Keratinocyte (primary cell): ENCODE measurements at regions not wholly inside any gene's neighbourhood (a gene's known extent, or its start where the extent isn't known, plus 50 kb on each side); places are given as distances from the start of the nearest gene placed in this dataset.

Experiments
- DNase-seq: peaks from one replicate; pipeline ENCODE4 v3.0.0-alpha.2; 2011; ENCODE audit warnings: low read depth, missing footprints, low spot score
- FAIRE-seq: peaks from 2 replicates; lab custom pipeline; 2011; peaks lifted over from hg19 to GRCh38; lab: Jason Lieb, UNC
- H2AFZ ChIP-seq: 2 replicates; pipeline ENCODE4 v1.6.0; 2012; ENCODE audit warnings: low read length, control low read depth, inconsistent platforms; ENCODE audit not compliant: control insufficient read depth
- H3K27ac ChIP-seq: 2 replicates; pipeline ENCODE4 v1.5.1; 2011; ENCODE audit warnings: low read length; ENCODE audit not compliant: control insufficient read depth, insufficient read depth
- H3K27me3 ChIP-seq: 3 replicates; pipeline ENCODE4 v1.6.0; 2011; ENCODE audit warnings: low read length; ENCODE audit not compliant: control insufficient read depth, insufficient read depth; ENCODE audit errors: extremely low read depth
- H3K36me3 ChIP-seq, 2 experiments: 2 replicates in 1 of 2; 3 replicates in 1 of 2; pipeline ENCODE4 v1.5.1; 2011; ENCODE audit warnings: low read length in 2 of 2, mild to moderate bottlenecking in 1 of 2; ENCODE audit not compliant: control insufficient read depth in 2 of 2, insufficient read depth in 2 of 2; ENCODE audit errors: extremely low read depth in 1 of 2
- H3K4me1 ChIP-seq: 3 replicates; pipeline ENCODE4 v1.5.1; 2011; ENCODE audit warnings: low read length; ENCODE audit not compliant: control insufficient read depth, insufficient read depth; ENCODE audit errors: extremely low read depth
- H3K4me2 ChIP-seq: 3 replicates; pipeline ENCODE4 v1.6.0; 2011; ENCODE audit warnings: low read depth, low read length; ENCODE audit not compliant: control insufficient read depth, insufficient read depth; ENCODE audit errors: extremely low read depth
- H3K4me3 ChIP-seq, 3 experiments: fragments of 200-600 bp in 1 of 3; sonication (generic) in 1 of 3; 2 replicates in 2 of 3; 3 replicates in 1 of 3; pipeline ENCODE4 v1.5.1; 2011 to 2016; ENCODE audit warnings: low read length in 3 of 3, mild to moderate bottlenecking in 3 of 3, control low read depth in 2 of 3, inconsistent platforms in 1 of 3, low read depth in 1 of 3, mixed read lengths in 1 of 3, mixed run types in 1 of 3, moderate library complexity in 1 of 3; ENCODE audit not compliant: control insufficient read depth in 2 of 3, insufficient read depth in 2 of 3; ENCODE audit errors: extremely low read depth in 1 of 3
- H3K79me2 ChIP-seq: 2 replicates; pipeline ENCODE4 v1.6.0; 2012; ENCODE audit warnings: low read length; ENCODE audit not compliant: control insufficient read depth, insufficient read depth
- H3K9ac ChIP-seq: 3 replicates; pipeline ENCODE4 v1.6.0; 2011; ENCODE audit warnings: low read length; ENCODE audit not compliant: control insufficient read depth, insufficient read depth; ENCODE audit errors: extremely low read depth
- H3K9me1 ChIP-seq: 3 replicates; pipeline ENCODE4 v1.6.0; 2011; ENCODE audit warnings: low read length; ENCODE audit not compliant: control insufficient read depth, insufficient read depth; ENCODE audit errors: extremely low read depth
- H3K9me3 ChIP-seq: 2 replicates; pipeline ENCODE4 v1.5.1; 2012; ENCODE audit warnings: low read depth, low read length; ENCODE audit not compliant: control insufficient read depth
- H4K20me1 ChIP-seq: 3 replicates; pipeline ENCODE4 v1.6.0; 2011; ENCODE audit warnings: low read length; ENCODE audit not compliant: control insufficient read depth, insufficient read depth; ENCODE audit errors: extremely low read depth
- CTCF ChIP-seq, 3 experiments: IDR thresholded peaks in 1 of 3; conservative IDR thresholded peaks in 1 of 3; optimal IDR thresholded peaks in 1 of 3; 2 replicates in 2 of 3; 3 replicates in 1 of 3; pipeline versions ENCODE3 to v1.5.1; 2011; ENCODE audit warnings: low read length in 3 of 3, mild to moderate bottlenecking in 3 of 3, moderate library complexity in 2 of 3, control low read depth in 1 of 3, inconsistent platforms in 1 of 3; ENCODE audit not compliant: insufficient read depth in 2 of 3; ENCODE audit errors: extremely low read depth in 1 of 3
- EZH2 ChIP-seq: IDR thresholded peaks from one replicate; pipeline ENCODE4 v1.6.1; 2012; ENCODE audit warnings: inconsistent platforms, mild to moderate bottlenecking, low read length, moderate library complexity
- dilution Hi-C: fragments of 300-500 bp; cut with MboI; formaldehyde crosslinking; loops from one replicate; pipeline ENCODE4 v1.7.0; 2020; ENCODE audit warnings: low sequenced_read_pairs; ENCODE audit not compliant: extremely low pct_ligation_motif_present

DNA sequence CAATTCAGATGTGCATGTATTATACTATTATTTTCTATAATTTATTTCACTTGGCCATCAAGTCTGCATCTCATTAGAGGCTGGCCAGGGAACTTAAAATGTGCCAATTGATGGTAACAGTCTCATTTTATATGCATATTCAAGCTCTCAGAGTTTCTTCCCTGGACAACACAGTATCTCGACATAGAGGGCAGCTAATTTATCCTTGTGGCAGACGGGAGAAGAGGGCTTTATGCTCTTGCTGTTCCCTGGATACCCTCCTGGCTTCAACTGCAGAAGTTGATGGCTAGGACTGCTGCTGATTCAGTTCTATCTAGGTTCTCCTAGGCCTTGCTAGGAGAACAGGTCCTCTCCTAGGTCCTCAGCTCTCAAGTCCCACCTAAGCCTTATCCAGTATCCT is 99.1 kb upstream of the NPHP3 start:
- Histone ChIP-seq H3K79me2 (no peaks in the 10 kb centered on the region), H3K9ac (no peak overlapping the region), H3K27ac (no peak overlapping the region), H3K9me3 (no peaks in the 10 kb centered on the region), H2AFZ (no peak overlapping the region), H3K27me3 (no peaks in the 10 kb centered on the region), H3K4me3 (no peak overlapping the region), H3K9me1 (no peaks in the 10 kb centered on the region), H3K36me3 (no peaks in the 10 kb centered on the region), H4K20me1 (no peaks in the 10 kb centered on the region), H3K4me1 (no peaks in the 10 kb centered on the region), H3K4me2 (no peak overlapping the region)
- FAIRE-seq (no peak), DNase-seq (no peak)
- dilution Hi-C loops: no loop called here
- TF ChIP-seq CTCF (optimal IDR thresholded peaks at IDR 0.05 in 1 of 3, IDR thresholded peaks at IDR 0.05 in 1 of 3, conservative IDR thresholded peaks at IDR 0.05 in 1 of 3; ENCODE audit: extremely low read depth in 1 of 3, insufficient read depth in 2 of 3, low read length in 3 of 3): no peak
- TF ChIP-seq EZH2: no peak

DNA sequence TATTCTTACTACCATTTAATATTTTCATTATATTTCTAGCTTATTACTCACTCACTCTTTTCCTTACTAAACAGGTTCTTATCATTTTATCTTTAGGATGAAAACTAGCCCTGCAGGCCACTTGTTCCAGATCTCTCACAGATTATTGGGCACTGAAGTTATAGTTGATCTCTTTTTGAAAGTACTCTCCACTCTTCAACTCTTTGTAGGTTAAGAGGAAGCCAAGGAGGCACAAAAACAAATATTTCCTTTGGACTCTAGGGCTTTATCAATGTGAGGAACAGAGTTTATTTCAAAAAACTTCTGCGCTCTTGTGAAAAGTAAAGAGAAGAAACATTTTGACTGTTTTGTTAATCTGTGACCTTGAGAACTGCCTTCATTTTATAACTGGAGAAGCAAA is 96.0 kb upstream of the NPHP3 start:
- Histone ChIP-seq H3K27ac (no peak overlapping the region), H2AFZ (no peak overlapping the region), H3K4me3 (no peak overlapping the region), H3K27me3 (no peaks in the 10 kb centered on the region), H4K20me1 (no peaks in the 10 kb centered on the region), H3K9me3 (no peaks in the 10 kb centered on the region), H3K4me1 (no peaks in the 10 kb centered on the region), H3K4me2 (no peak overlapping the region), H3K36me3 (no peaks in the 10 kb centered on the region), H3K9me1 (no peaks in the 10 kb centered on the region), H3K9ac (no peak overlapping the region), H3K79me2 (no peaks in the 10 kb centered on the region)
- TF ChIP-seq CTCF (optimal IDR thresholded peaks at IDR 0.05 in 1 of 3, IDR thresholded peaks at IDR 0.05 in 1 of 3, conservative IDR thresholded peaks at IDR 0.05 in 1 of 3; ENCODE audit: extremely low read depth in 1 of 3, insufficient read depth in 2 of 3, low read length in 3 of 3): no peak
- no peak for TF ChIP-seq EZH2
- DNase-seq (no peak), FAIRE-seq (no peak)
- dilution Hi-C loops: no loop called here
